ENCODE measurements at regions not wholly inside any gene's neighbourhood (a gene's known extent, or its start where the extent isn't known, plus 50 kb on each side); places are given as distances from the start of the nearest gene placed in this dataset.

- intact Hi-C loops (cut with DNase I; ENCODE audit: low total_unique reads): no loop called here
- DNase-seq (no peak), ATAC-seq (no peak)
- Histone ChIP-seq H3K27me3 (no peaks in the 10 kb centered on the region), H3K4me1 (no peaks in the 10 kb centered on the region), H3K9me3 (no peaks in the 10 kb centered on the region), H3K27ac (no peak overlapping the region), H3K36me3 (no peaks in the 10 kb centered on the region), H3K4me3 (no peak overlapping the region)
- in situ Hi-C loops (cut with MboI; ENCODE audit: low sequenced_read_pairs in 4 of 4): no loop called here
- TF ChIP-seq CTCF (IDR thresholded peaks at IDR 0.05 in 4 of 5, conservative IDR thresholded peaks at IDR 0.05 in 1 of 5) (no peak), POLR2A (IDR thresholded peaks at IDR 0.05) (no peak)
Observed at GRCh38 chr10:3951993-3952392, 167.0 kb upstream of the KLF6 start.

GRCh38 chr10:3950676-3951275, 165.8 kb upstream of the KLF6 start:
- H3K9me3 ChIP-seq: no peaks in the 10 kb centered on the region
- no peaks in the 10 kb centered on the region for H3K27me3 ChIP-seq
- H3K4me3 ChIP-seq: no peak overlapping the region
- intact Hi-C loops (cut with DNase I; ENCODE audit: low total_unique reads) (no loop called here), in situ Hi-C loops (cut with MboI; ENCODE audit: low sequenced_read_pairs in 4 of 4) (no loop called here)
- no peak for TF ChIP-seq CTCF (IDR thresholded peaks at IDR 0.05 in 4 of 5, conservative IDR thresholded peaks at IDR 0.05 in 1 of 5)
- TF ChIP-seq POLR2A (IDR thresholded peaks at IDR 0.05): no peak
- H3K27ac ChIP-seq: no peak overlapping the region
- DNase-seq: no peak
- no peak for ATAC-seq
- H3K4me1 ChIP-seq: no peaks in the 10 kb centered on the region
- no peaks in the 10 kb centered on the region for H3K36me3 ChIP-seq

- ATAC-seq (no peak), DNase-seq (no peak)
- intact Hi-C loops (cut with DNase I; ENCODE audit: low total_unique reads) (no loop called here), in situ Hi-C loops (cut with MboI; ENCODE audit: low sequenced_read_pairs in 4 of 4) (no loop called here)
- Histone ChIP-seq H3K4me3 (no peak overlapping the region), H3K4me1 (no peaks in the 10 kb centered on the region), H3K36me3 (no peaks in the 10 kb centered on the region), H3K9me3 (no peaks in the 10 kb centered on the region), H3K27ac (no peak overlapping the region), H3K27me3 (no peaks in the 10 kb centered on the region)
- TF ChIP-seq CTCF (IDR thresholded peaks at IDR 0.05 in 4 of 5, conservative IDR thresholded peaks at IDR 0.05 in 1 of 5) (no peak), POLR2A (IDR thresholded peaks at IDR 0.05) (no peak)
Observed at GRCh38 chr10:3949711-3950110, 164.7 kb upstream of the KLF6 start.

- ATAC-seq (no peak), DNase-seq (peak in 1 of 2 donors; percentile 34)
- in situ Hi-C loops (cut with MboI; ENCODE audit: low sequenced_read_pairs in 4 of 4) (no loop called here), intact Hi-C loops (cut with DNase I; ENCODE audit: low total_unique reads) (no loop called here)
- Histone ChIP-seq H3K4me1 (no peaks in the 10 kb centered on the region), H3K9me3 (no peaks in the 10 kb centered on the region), H3K27me3 (no peaks in the 10 kb centered on the region), H3K27ac (no peak overlapping the region), H3K36me3 (no peaks in the 10 kb centered on the region), H3K4me3 (no peak overlapping the region)
- TF ChIP-seq CTCF (IDR thresholded peaks at IDR 0.05 in 4 of 5, conservative IDR thresholded peaks at IDR 0.05 in 1 of 5) (no peak), POLR2A (IDR thresholded peaks at IDR 0.05) (no peak)
Observed at GRCh38 chr10:3948843-3949242, 163.8 kb upstream of the KLF6 start.
